SK-N-SH treated with all-trans-retinoic acid at 6 μM for 48 hours (cell line): ENCODE measurements at regions not wholly inside any gene's neighbourhood (a gene's known extent, or its start where the extent isn't known, plus 50 kb on each side); places are given as distances from the start of the nearest gene placed in this dataset.

Experiments
- ATAC-seq: fragments of 200-7000 bp; cut with Tn5 transposase; 3 replicates; pipeline ENCODE4 v1.9.1; 2020; ENCODE audit warnings: mild to moderate bottlenecking, moderate library complexity
- ARNTL ChIP-seq: fragments of 450-650 bp; formaldehyde crosslinking; IDR thresholded peaks from 2 replicates; pipeline ENCODE4 v1.5.0; 2020; ENCODE audit warnings: low read depth, mild to moderate bottlenecking, moderate library complexity, borderline replicate concordance
- BACH2 ChIP-seq: fragments of 250-450 bp; sonication (Bioruptor Pico); IDR thresholded peaks from 2 replicates; pipeline ENCODE4 v1.9.0; 2021; ENCODE audit warnings: mild to moderate bottlenecking, borderline replicate concordance
- CSDC2 ChIP-seq: fragments of 250-450 bp; sonication (Bioruptor Pico); IDR thresholded peaks from 2 replicates; pipeline ENCODE4 v1.5.0; 2020; ENCODE audit warnings: mild to moderate bottlenecking, moderate library complexity
- ESRRG ChIP-seq: fragments of 250-450 bp; sonication (Bioruptor Pico); IDR thresholded peaks from 2 replicates; pipeline ENCODE4 v1.6.1; 2021; ENCODE audit warnings: mild to moderate bottlenecking
- ISL1 ChIP-seq: fragments of 250-450 bp; sonication (Bioruptor Pico); IDR thresholded peaks from 2 replicates; pipeline ENCODE4 v2.1.2; 2022; ENCODE audit warnings: mild to moderate bottlenecking, moderate library complexity
- OSR1 ChIP-seq: fragments of 250-450 bp; sonication (Bioruptor Pico); IDR thresholded peaks from 2 replicates; pipeline ENCODE4 v1.8.0; 2022; ENCODE audit warnings: moderate library complexity, mild to moderate bottlenecking, inconsistent platforms
- PPARA ChIP-seq: fragments of 250-450 bp; sonication (Bioruptor Pico); IDR thresholded peaks from 2 replicates; pipeline ENCODE4 v1.5.0; 2020; ENCODE audit warnings: mild to moderate bottlenecking, borderline replicate concordance
- RARB ChIP-seq: fragments of 250-450 bp; sonication (Bioruptor Pico); IDR thresholded peaks from 2 replicates; pipeline ENCODE4 v1.8.0; 2021; ENCODE audit warnings: mild to moderate bottlenecking, moderate library complexity
- SNAI2 ChIP-seq: fragments of 250-450 bp; sonication (Bioruptor Pico); IDR thresholded peaks from 2 replicates; pipeline ENCODE4 v1.5.0; 2020; ENCODE audit warnings: mild to moderate bottlenecking, moderate library complexity
- TCF4 ChIP-seq: fragments of 250-450 bp; sonication (Bioruptor Pico); IDR thresholded peaks from 2 replicates; pipeline ENCODE4 v1.8.0; 2021; ENCODE audit warnings: mild to moderate bottlenecking, moderate library complexity, borderline replicate concordance
- TOX ChIP-seq: fragments of 250-450 bp; sonication (Bioruptor Pico); IDR thresholded peaks from 2 replicates; pipeline ENCODE4 v1.8.0; 2021; ENCODE audit warnings: mild to moderate bottlenecking, moderate library complexity, borderline replicate concordance
- ZC3H10 ChIP-seq: fragments of 250-450 bp; sonication (Bioruptor Pico); IDR thresholded peaks from 2 replicates; pipeline ENCODE4 v1.5.1; 2021; ENCODE audit warnings: mild to moderate bottlenecking, moderate library complexity
- ZFP3 ChIP-seq: fragments of 250-450 bp; sonication (Bioruptor Pico); IDR thresholded peaks from 2 replicates; pipeline ENCODE4 v1.5.0; 2020; ENCODE audit warnings: mild to moderate bottlenecking, moderate library complexity
- ZFP30 ChIP-seq: fragments of 450-650 bp; formaldehyde crosslinking; IDR thresholded peaks from 2 replicates; pipeline ENCODE4 v1.5.0; 2022; ENCODE audit warnings: mild to moderate bottlenecking, moderate library complexity
- ZNF565 ChIP-seq: fragments of 450-650 bp; formaldehyde crosslinking; conservative IDR thresholded peaks from 2 replicates; pipeline ENCODE4 v1.5.0; 2020; ENCODE audit warnings: low read depth, mild to moderate bottlenecking, moderate library complexity
- ZNF70 ChIP-seq: fragments of 450-650 bp; formaldehyde crosslinking; IDR thresholded peaks from 2 replicates; pipeline ENCODE4 v1.5.0; 2020; ENCODE audit warnings: mild to moderate bottlenecking, moderate library complexity
- TF ChIP-seq, protein P1 (sequence below): fragments of 250-450 bp; sonication (Bioruptor Pico); IDR thresholded peaks from 2 replicates; pipeline ENCODE4 v1.8.0; 2020; ENCODE audit warnings: mild to moderate bottlenecking, moderate library complexity, borderline replicate concordance
- TF ChIP-seq, protein P2 (sequence below): fragments of 250-450 bp; sonication (Bioruptor Pico); IDR thresholded peaks from 2 replicates; pipeline ENCODE4 v1.5.1; 2021; ENCODE audit warnings: mild to moderate bottlenecking, moderate library complexity
- TF ChIP-seq, protein P3 (sequence below): fragments of 250-450 bp; sonication (Bioruptor Pico); IDR thresholded peaks from 2 replicates; pipeline ENCODE4 v1.5.0; 2020; ENCODE audit warnings: mild to moderate bottlenecking, moderate library complexity

DNA sequence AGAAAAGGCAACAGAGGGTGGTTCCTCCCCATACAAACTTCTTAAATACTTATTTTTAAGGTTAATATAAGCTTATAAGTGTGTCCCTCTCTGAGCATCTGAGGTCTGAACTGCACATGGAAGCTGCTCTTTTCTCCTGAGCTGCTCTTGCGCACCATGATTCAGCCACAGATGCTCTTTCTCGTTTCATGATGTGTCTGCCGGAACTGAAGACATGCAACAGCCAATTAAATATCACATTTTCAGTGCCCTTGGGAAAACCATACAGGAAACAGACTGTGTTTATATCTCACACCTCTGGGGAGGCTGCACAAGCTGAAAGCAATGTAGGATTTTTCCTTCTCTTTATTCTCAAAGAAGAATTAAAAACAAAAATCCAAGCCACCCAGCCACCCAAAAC, 96.8 kb upstream of the NREP start:
- no peak for ATAC-seq
- TF ChIP-seq ZNF565 (CRISPR knock-in tag) (no peak), ZC3H10 (CRISPR knock-in tag) (no peak), TOX (CRISPR knock-in tag) (no peak), PPARA (CRISPR knock-in tag) (no peak), BACH2 (no peak), RARB (CRISPR knock-in tag) (no peak)

DNA sequence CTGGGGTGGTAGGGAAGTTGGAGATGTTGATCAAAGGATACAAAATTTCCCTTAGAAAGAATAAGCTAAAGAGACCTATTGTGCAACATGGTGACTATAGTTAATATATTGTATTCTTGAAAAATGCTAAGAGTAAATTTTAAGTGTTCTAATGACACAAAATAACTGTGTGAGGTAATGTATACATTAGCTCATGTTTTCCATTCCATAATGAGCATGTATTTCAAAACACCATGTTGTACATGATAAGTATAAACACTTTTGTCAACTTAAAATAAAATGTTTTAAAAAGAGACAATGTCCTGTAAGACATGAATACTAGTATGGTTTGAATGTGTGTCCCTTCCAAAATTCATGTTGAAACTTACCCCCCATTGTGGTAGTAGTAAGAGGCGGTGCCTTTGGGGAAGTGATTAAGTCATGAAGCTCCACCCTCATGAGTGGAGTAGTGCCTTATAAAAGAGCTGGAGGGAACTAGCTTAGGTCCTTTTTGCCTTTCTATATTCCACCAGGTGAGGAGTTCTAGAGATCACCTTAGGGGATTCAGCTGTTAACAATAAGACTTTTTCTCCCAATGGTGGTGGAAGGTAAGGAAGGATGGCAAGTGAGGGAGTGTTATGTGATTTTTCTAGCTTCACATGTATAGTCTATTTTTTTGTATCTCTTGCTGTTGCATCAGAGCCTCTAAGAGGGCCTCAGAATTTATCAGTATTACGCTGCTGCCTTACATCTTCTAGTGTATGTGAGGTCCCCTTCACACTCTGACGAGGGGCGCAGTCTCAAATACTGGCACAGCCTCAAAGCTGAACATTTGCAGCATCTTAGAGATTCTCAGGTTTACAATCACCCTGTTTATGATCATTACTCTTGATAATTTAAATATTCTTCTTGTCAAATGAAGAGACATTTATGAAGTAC, 94.9 kb upstream of the NREP start:
- no peak for ATAC-seq
- TF ChIP-seq PPARA (CRISPR knock-in tag) = no peak
- TF ChIP-seq, all 23 proteins: peak for 0

DNA sequence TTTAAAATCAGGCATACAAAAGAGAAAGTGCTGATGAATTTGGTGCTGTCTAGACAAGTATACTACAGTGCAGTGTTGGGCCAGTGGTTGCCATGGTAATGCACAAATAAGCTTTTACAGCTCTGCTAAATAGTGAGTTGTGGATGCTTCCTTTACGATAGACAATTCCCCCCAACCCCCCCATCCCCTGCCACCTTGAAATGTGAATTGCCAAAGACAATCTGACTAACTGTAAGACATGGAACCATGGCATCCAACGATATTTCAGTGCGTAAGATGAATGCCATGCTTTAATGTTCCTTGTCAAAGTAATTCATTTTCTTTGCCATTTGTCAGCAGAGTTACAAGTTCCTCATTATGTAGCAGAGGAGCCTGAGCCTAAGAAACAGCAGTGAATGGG, 91.5 kb upstream of the NREP start:
- no peak for ATAC-seq

DNA sequence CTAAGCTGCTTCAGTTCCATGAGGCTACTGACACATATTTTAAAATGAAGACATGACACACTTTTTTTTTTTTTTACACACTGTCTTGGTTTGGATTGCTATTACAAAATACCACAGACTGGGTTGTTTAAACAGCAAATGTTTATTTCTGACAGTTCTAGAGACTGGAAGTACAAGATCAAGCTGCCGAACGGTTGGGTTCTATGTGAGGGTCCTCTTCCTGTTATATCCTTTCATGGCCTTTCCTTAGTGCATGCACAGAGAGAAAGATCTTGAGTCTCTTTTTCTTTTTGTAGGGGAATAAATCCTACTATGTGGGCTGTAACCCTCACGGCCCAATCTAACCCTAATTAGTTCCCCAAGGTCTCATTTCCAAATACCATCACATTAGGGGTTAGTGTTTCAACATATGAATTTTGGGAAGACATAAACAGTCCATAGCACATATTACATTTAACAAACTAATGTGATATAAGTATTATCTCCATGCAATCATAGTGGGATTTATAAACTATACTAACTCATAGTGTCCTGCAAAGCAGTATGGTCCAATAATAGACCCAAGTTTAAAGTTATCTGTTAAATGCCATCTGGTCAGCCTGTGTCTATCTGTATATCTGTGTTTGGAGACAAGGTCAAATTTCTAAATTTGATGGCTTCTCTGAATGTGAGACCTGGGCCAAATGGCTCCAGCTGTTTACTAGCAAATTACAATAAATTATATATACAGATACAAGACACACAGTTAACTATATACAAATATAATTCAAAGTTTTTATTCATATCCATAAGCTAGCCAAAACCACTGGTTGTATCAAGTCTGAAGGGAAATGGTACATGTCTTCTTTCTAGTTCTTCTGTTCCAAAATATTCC, 90.3 kb upstream of the NREP start:
- no peak for TF ChIP-seq ESRRG (CRISPR knock-in tag)
- TF ChIP-seq TCF4 (CRISPR knock-in tag) = no peak
- no peak for TF ChIP-seq CSDC2
- TF ChIP-seq RARB (CRISPR knock-in tag) = no peak
- no peak for TF ChIP-seq ZFP30
- no peak for TF ChIP-seq ZFP3 (CRISPR knock-in tag)
- TF ChIP-seq ARNTL (CRISPR knock-in tag) = no peak
- TF ChIP-seq PPARA (CRISPR knock-in tag) = no peak
- TF ChIP-seq, protein P1, sequence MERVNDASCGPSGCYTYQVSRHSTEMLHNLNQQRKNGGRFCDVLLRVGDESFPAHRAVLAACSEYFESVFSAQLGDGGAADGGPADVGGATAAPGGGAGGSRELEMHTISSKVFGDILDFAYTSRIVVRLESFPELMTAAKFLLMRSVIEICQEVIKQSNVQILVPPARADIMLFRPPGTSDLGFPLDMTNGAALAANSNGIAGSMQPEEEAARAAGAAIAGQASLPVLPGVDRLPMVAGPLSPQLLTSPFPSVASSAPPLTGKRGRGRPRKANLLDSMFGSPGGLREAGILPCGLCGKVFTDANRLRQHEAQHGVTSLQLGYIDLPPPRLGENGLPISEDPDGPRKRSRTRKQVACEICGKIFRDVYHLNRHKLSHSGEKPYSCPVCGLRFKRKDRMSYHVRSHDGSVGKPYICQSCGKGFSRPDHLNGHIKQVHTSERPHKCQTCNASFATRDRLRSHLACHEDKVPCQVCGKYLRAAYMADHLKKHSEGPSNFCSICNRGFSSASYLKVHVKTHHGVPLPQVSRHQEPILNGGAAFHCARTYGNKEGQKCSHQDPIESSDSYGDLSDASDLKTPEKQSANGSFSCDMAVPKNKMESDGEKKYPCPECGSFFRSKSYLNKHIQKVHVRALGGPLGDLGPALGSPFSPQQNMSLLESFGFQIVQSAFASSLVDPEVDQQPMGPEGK (CRISPR knock-in tag) = no peak
- no peak for TF ChIP-seq SNAI2 (CRISPR knock-in tag)
- TF ChIP-seq TOX (CRISPR knock-in tag) = no peak
- no peak for TF ChIP-seq ZNF565 (CRISPR knock-in tag)
- ATAC-seq = no peak

More for the DNA sequence above, 91.5 kb upstream of the NREP start:
- TF ChIP-seq TOX (CRISPR knock-in tag) (no peak), ZNF70 (CRISPR knock-in tag) (no peak), ESRRG (CRISPR knock-in tag) (no peak), CSDC2 (no peak), OSR1 (CRISPR knock-in tag) (no peak), TCF4 (CRISPR knock-in tag) (no peak), ISL1 (CRISPR knock-in tag) (no peak)
- TF ChIP-seq, protein P2, sequence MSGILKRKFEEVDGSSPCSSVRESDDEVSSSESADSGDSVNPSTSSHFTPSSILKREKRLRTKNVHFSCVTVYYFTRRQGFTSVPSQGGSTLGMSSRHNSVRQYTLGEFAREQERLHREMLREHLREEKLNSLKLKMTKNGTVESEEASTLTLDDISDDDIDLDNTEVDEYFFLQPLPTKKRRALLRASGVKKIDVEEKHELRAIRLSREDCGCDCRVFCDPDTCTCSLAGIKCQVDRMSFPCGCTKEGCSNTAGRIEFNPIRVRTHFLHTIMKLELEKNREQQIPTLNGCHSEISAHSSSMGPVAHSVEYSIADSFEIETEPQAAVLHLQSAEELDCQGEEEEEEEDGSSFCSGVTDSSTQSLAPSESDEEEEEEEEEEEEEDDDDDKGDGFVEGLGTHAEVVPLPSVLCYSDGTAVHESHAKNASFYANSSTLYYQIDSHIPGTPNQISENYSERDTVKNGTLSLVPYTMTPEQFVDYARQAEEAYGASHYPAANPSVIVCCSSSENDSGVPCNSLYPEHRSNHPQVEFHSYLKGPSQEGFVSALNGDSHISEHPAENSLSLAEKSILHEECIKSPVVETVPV (CRISPR knock-in tag) = no peak
- TF ChIP-seq, protein P3, sequence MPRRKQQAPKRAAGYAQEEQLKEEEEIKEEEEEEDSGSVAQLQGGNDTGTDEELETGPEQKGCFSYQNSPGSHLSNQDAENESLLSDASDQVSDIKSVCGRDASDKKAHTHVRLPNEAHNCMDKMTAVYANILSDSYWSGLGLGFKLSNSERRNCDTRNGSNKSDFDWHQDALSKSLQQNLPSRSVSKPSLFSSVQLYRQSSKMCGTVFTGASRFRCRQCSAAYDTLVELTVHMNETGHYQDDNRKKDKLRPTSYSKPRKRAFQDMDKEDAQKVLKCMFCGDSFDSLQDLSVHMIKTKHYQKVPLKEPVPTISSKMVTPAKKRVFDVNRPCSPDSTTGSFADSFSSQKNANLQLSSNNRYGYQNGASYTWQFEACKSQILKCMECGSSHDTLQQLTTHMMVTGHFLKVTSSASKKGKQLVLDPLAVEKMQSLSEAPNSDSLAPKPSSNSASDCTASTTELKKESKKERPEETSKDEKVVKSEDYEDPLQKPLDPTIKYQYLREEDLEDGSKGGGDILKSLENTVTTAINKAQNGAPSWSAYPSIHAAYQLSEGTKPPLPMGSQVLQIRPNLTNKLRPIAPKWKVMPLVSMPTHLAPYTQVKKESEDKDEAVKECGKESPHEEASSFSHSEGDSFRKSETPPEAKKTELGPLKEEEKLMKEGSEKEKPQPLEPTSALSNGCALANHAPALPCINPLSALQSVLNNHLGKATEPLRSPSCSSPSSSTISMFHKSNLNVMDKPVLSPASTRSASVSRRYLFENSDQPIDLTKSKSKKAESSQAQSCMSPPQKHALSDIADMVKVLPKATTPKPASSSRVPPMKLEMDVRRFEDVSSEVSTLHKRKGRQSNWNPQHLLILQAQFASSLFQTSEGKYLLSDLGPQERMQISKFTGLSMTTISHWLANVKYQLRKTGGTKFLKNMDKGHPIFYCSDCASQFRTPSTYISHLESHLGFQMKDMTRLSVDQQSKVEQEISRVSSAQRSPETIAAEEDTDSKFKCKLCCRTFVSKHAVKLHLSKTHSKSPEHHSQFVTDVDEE = no peak
